ENCODE measurements at regions not wholly inside any gene's neighbourhood (a gene's known extent, or its start where the extent isn't known, plus 50 kb on each side); places are given as distances from the start of the nearest gene placed in this dataset.

DNA sequence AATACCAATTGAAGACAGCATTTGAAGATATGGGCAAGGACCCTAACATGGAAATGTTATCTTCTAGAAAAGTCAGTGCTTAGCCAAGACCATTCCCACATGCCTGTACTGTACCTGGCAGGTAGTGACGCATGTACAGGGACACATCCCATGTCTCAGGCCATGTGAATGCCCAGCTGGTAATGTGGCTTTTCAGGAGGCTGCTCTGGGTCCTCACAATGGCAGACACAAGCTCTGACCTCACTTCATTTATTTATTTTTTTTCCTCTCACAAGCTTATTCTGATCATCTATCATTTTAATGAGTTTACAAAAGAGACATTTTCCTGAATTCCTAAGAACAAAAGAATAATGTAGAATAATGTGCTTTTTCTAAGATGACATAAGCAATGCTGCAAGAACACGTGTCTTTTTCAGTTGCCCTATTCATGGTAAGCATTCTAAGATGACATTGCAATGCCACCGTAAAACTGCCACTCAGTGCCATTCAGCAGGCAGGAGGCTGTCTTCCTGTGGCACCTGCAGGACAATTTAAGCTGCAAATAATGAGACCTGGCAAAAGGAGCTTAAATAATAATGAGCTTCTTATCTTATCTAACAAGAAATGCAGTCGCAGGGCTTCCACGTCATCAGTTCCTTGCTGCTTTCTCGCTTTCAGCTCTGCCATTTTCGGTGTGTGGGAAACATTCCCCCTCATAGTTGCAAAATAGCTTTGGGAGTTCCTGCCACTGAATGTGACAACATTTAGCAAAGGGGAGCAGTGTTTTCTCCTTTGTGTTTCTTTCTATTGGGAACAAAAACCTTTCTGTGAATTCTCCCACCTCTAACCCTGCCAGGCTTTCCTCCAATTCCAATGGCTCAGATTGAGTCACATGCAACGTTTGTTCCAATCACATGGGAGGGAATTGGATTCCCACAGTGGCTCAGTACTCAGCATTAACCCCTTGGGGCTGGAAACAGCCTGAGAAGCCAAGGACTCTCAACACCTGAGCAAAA lies 113.0 kb downstream of the SEC23IP start (continued):
- TF ChIP-seq DDX20 (tag; IDR thresholded peaks at IDR 0.05; ENCODE audit: low read depth) (no peak), DIDO1 (tag; IDR thresholded peaks at IDR 0.05; ENCODE audit: low read depth) (peak; percentile 85), RBM34 (IDR thresholded peaks at IDR 0.05; ENCODE audit: borderline replicate concordance, insufficient read depth, low read length) (no peak), CREM (IDR thresholded peaks at IDR 0.05; ENCODE audit: low read depth) (peak; percentile 94), ZNF133 (CRISPR knock-in tag; IDR thresholded peaks at IDR 0.05) (no peak), TCF7 (IDR thresholded peaks at IDR 0.05; ENCODE audit: borderline replicate concordance) (no peak), MTA1 (IDR thresholded peaks at IDR 0.05; ENCODE audit: borderline replicate concordance) (peak; percentile 93), ZNF134 (CRISPR knock-in tag; conservative IDR thresholded peaks at IDR 0.05) (no peak), SIN3B (IDR thresholded peaks at IDR 0.05; ENCODE audit: low read depth) (no peak), ZNF212 (CRISPR knock-in tag; IDR thresholded peaks at IDR 0.05) (no peak), ZFPM2 (CRISPR knock-in tag; IDR thresholded peaks at IDR 0.05) (no peak), ZNF77 (CRISPR knock-in tag; IDR thresholded peaks at IDR 0.05) (no peak)
- TF ChIP-seq, protein P1, sequence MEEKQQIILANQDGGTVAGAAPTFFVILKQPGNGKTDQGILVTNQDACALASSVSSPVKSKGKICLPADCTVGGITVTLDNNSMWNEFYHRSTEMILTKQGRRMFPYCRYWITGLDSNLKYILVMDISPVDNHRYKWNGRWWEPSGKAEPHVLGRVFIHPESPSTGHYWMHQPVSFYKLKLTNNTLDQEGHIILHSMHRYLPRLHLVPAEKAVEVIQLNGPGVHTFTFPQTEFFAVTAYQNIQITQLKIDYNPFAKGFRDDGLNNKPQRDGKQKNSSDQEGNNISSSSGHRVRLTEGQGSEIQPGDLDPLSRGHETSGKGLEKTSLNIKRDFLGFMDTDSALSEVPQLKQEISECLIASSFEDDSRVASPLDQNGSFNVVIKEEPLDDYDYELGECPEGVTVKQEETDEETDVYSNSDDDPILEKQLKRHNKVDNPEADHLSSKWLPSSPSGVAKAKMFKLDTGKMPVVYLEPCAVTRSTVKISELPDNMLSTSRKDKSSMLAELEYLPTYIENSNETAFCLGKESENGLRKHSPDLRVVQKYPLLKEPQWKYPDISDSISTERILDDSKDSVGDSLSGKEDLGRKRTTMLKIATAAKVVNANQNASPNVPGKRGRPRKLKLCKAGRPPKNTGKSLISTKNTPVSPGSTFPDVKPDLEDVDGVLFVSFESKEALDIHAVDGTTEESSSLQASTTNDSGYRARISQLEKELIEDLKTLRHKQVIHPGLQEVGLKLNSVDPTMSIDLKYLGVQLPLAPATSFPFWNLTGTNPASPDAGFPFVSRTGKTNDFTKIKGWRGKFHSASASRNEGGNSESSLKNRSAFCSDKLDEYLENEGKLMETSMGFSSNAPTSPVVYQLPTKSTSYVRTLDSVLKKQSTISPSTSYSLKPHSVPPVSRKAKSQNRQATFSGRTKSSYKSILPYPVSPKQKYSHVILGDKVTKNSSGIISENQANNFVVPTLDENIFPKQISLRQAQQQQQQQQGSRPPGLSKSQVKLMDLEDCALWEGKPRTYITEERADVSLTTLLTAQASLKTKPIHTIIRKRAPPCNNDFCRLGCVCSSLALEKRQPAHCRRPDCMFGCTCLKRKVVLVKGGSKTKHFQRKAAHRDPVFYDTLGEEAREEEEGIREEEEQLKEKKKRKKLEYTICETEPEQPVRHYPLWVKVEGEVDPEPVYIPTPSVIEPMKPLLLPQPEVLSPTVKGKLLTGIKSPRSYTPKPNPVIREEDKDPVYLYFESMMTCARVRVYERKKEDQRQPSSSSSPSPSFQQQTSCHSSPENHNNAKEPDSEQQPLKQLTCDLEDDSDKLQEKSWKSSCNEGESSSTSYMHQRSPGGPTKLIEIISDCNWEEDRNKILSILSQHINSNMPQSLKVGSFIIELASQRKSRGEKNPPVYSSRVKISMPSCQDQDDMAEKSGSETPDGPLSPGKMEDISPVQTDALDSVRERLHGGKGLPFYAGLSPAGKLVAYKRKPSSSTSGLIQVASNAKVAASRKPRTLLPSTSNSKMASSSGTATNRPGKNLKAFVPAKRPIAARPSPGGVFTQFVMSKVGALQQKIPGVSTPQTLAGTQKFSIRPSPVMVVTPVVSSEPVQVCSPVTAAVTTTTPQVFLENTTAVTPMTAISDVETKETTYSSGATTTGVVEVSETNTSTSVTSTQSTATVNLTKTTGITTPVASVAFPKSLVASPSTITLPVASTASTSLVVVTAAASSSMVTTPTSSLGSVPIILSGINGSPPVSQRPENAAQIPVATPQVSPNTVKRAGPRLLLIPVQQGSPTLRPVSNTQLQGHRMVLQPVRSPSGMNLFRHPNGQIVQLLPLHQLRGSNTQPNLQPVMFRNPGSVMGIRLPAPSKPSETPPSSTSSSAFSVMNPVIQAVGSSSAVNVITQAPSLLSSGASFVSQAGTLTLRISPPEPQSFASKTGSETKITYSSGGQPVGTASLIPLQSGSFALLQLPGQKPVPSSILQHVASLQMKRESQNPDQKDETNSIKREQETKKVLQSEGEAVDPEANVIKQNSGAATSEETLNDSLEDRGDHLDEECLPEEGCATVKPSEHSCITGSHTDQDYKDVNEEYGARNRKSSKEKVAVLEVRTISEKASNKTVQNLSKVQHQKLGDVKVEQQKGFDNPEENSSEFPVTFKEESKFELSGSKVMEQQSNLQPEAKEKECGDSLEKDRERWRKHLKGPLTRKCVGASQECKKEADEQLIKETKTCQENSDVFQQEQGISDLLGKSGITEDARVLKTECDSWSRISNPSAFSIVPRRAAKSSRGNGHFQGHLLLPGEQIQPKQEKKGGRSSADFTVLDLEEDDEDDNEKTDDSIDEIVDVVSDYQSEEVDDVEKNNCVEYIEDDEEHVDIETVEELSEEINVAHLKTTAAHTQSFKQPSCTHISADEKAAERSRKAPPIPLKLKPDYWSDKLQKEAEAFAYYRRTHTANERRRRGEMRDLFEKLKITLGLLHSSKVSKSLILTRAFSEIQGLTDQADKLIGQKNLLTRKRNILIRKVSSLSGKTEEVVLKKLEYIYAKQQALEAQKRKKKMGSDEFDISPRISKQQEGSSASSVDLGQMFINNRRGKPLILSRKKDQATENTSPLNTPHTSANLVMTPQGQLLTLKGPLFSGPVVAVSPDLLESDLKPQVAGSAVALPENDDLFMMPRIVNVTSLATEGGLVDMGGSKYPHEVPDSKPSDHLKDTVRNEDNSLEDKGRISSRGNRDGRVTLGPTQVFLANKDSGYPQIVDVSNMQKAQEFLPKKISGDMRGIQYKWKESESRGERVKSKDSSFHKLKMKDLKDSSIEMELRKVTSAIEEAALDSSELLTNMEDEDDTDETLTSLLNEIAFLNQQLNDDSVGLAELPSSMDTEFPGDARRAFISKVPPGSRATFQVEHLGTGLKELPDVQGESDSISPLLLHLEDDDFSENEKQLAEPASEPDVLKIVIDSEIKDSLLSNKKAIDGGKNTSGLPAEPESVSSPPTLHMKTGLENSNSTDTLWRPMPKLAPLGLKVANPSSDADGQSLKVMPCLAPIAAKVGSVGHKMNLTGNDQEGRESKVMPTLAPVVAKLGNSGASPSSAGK (IDR thresholded peaks at IDR 0.05): 0 out of 2 replicates have a peak, but pooled peaks have one; percentile 18
- TF ChIP-seq, protein P2, sequence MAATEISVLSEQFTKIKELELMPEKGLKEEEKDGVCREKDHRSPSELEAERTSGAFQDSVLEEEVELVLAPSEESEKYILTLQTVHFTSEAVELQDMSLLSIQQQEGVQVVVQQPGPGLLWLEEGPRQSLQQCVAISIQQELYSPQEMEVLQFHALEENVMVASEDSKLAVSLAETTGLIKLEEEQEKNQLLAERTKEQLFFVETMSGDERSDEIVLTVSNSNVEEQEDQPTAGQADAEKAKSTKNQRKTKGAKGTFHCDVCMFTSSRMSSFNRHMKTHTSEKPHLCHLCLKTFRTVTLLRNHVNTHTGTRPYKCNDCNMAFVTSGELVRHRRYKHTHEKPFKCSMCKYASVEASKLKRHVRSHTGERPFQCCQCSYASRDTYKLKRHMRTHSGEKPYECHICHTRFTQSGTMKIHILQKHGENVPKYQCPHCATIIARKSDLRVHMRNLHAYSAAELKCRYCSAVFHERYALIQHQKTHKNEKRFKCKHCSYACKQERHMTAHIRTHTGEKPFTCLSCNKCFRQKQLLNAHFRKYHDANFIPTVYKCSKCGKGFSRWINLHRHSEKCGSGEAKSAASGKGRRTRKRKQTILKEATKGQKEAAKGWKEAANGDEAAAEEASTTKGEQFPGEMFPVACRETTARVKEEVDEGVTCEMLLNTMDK (IDR thresholded peaks at IDR 0.05; ENCODE audit: borderline replicate concordance, insufficient read depth, low read depth, low read length, poor library complexity, severe bottlenecking): no peak
